RWPE2 (cell line): ENCODE measurements at regions not wholly inside any gene's neighbourhood (a gene's known extent, or its start where the extent isn't known, plus 50 kb on each side); places are given as distances from the start of the nearest gene placed in this dataset.
A peak's percentile ranks its signal among the peaks of the same experiment; 100 is the strongest.

ENCODE experiments used
- ATAC-seq: fragments of 200-7000 bp; cut with Tn5 transposase; 3 replicates; pipeline ENCODE4 v1.9.1; 2021; ENCODE audit warnings: low read depth
- DNase-seq: peaks from one replicate; pipeline ENCODE4 v3.0.0-alpha.2; 2020; ENCODE audit warnings: low spot score
- H3K27ac ChIP-seq: fragments of 450-650 bp; 2 replicates; pipeline ENCODE4 v1.5.1; 2017; ENCODE audit warnings: mild to moderate bottlenecking; ENCODE audit not compliant: poor library complexity, severe bottlenecking
- H3K27me3 ChIP-seq: fragments of 250-450 bp; sonication (Bioruptor Pico); 2 replicates; pipeline ENCODE4 v1.5.1; 2021; ENCODE audit warnings: mild to moderate bottlenecking, moderate library complexity; ENCODE audit not compliant: insufficient read depth, poor library complexity, severe bottlenecking
- H3K36me3 ChIP-seq: fragments of 250-450 bp; sonication (Bioruptor Pico); 2 replicates; pipeline ENCODE4 v1.5.1; 2020; ENCODE audit warnings: low read depth, mild to moderate bottlenecking, moderate library complexity
- H3K4me1 ChIP-seq: fragments of 250-450 bp; sonication (Bioruptor Pico); 2 replicates; pipeline ENCODE4 v1.5.1; 2021; ENCODE audit warnings: mild to moderate bottlenecking, moderate library complexity; ENCODE audit not compliant: insufficient read depth, poor library complexity, severe bottlenecking
- H3K4me3 ChIP-seq: fragments of 250-450 bp; sonication (Bioruptor Pico); 2 replicates; pipeline ENCODE4 v1.5.1; 2021; ENCODE audit warnings: mild to moderate bottlenecking, moderate library complexity; ENCODE audit not compliant: severe bottlenecking
- H3K9me3 ChIP-seq: fragments of 250-450 bp; sonication (Bioruptor Pico); 2 replicates; pipeline ENCODE4 v1.5.1; 2021; ENCODE audit warnings: mild to moderate bottlenecking, moderate library complexity; ENCODE audit not compliant: severe bottlenecking
- TF ChIP-seq, protein P1 (sequence below): fragments of 450-650 bp; IDR thresholded peaks from one replicate; pipeline ENCODE4 v1.5.1; 2017; ENCODE audit warnings: mild to moderate bottlenecking, moderate library complexity; ENCODE audit not compliant: poor library complexity, severe bottlenecking

DNA sequence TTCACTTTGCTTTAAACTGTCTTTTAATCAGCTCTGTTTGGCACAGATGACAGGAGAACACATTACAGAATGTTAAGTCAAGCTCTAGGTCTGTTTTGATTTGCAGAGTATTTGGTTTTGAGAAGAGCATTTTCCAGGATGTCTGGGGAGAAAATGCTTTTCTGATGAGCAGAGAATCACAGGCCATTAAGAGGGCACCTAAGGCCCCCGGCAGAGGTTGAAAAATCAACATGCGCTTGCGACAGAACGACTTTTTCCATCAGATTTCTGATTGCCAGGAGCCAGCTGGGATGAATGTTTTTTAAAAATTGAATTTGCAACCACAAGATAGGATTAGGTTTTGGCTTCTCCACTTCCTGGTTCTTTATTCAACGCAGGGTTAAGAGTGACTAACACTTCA is 304.5 kb downstream of the JRKL start:
- H3K27me3 ChIP-seq: no peaks in the 10 kb centered on the region
- no peak for DNase-seq

DNA sequence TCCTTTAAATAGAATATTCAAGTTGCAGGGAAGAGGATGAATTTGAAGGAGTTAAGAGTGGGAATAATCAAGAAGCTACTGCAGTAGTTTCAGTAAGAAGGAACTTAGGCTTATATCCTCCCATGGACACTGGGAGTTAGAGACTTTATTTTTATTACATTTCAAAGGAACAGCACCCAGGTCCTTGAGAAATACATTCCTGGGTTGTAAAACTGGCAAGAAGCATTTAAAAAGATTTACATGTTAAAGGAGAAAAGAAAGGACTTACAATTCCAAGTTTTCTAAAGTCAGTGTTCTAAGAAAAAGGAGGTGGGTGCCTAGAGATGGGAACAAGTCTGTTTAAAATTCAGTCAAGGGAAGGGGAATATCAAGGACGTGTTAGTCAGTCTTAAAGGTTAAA is 306.9 kb downstream of the JRKL start:
- TF ChIP-seq, protein P1, sequence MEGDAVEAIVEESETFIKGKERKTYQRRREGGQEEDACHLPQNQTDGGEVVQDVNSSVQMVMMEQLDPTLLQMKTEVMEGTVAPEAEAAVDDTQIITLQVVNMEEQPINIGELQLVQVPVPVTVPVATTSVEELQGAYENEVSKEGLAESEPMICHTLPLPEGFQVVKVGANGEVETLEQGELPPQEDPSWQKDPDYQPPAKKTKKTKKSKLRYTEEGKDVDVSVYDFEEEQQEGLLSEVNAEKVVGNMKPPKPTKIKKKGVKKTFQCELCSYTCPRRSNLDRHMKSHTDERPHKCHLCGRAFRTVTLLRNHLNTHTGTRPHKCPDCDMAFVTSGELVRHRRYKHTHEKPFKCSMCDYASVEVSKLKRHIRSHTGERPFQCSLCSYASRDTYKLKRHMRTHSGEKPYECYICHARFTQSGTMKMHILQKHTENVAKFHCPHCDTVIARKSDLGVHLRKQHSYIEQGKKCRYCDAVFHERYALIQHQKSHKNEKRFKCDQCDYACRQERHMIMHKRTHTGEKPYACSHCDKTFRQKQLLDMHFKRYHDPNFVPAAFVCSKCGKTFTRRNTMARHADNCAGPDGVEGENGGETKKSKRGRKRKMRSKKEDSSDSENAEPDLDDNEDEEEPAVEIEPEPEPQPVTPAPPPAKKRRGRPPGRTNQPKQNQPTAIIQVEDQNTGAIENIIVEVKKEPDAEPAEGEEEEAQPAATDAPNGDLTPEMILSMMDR: no peak
- H3K36me3 ChIP-seq: no peaks in the 10 kb centered on the region
- H3K4me3 ChIP-seq: no peak overlapping the region
- H3K9me3 ChIP-seq: no peaks in the 10 kb centered on the region
- ATAC-seq (no peak), DNase-seq (no peak)
- no peaks in the 10 kb centered on the region for H3K4me1 ChIP-seq
- no peaks in the 10 kb centered on the region for H3K27me3 ChIP-seq
- no peak overlapping the region for H3K27ac ChIP-seq

More for the DNA sequence above, 304.5 kb downstream of the JRKL start:
- ATAC-seq: no peak
- Histone ChIP-seq H3K36me3 (no peaks in the 10 kb centered on the region), H3K4me3 (no peak overlapping the region), H3K4me1 (no peaks in the 10 kb centered on the region), H3K27ac (no peak overlapping the region), H3K9me3 (no peaks in the 10 kb centered on the region)
- TF ChIP-seq, protein P1: no peak

DNA sequence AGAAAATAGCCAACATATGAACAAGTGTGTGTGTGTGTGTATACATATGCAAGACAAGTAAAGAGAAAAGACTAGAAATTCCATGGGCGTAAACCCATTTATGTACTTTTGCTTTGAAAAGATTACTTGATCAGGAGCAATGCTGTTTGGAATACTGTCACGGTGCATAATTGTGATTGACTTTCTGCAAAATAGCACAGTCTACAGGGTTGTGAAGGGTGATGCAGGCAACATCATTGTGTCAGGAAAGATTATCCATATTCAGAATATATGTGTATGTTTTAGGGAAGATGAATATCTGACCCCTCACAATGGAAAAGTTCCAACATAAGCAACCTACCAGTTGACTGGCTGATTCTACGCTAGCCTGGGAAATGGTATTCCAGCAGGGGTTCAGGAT is 307.7 kb downstream of the JRKL start:
- ATAC-seq: no peak
- no peaks in the 10 kb centered on the region for H3K36me3 ChIP-seq
- H3K27ac ChIP-seq: no peak overlapping the region
- no peaks in the 10 kb centered on the region for H3K27me3 ChIP-seq
- peaks cover 2% of the 10 kb centered on the region for H3K4me1 ChIP-seq
- no peak overlapping the region for H3K4me3 ChIP-seq
- DNase-seq: no peak
- TF ChIP-seq, protein P1: no peak
- no peaks in the 10 kb centered on the region for H3K9me3 ChIP-seq

DNA sequence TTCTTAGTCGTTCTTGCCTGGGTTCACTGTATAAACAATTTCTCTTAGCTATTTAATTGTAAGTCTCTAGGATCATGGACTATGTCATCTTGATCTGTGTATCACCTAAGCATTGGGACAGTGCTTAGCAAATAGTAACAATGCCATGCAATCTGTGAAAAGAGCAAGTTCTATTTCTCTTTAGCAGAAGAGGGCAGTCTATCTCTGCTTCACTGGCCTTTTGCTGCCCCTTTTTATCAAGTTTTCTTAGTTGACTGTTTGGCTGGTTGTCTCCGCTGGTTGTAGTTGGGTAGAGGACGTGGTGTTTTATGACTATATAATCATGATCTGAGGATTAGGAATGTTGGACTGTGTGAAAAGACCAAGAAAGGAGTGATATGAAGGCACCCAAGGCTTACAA is 315.0 kb downstream of the JRKL start:
- H3K4me3 ChIP-seq: no peak overlapping the region
- TF ChIP-seq, protein P1: peak; percentile 23
- H3K4me1 ChIP-seq: peaks cover 2% of the 10 kb centered on the region
- H3K9me3 ChIP-seq: no peaks in the 10 kb centered on the region
- H3K27me3 ChIP-seq: no peaks in the 10 kb centered on the region
- H3K27ac ChIP-seq: no peak overlapping the region
- no peaks in the 10 kb centered on the region for H3K36me3 ChIP-seq
- DNase-seq: no peak
- no peak for ATAC-seq

DNA sequence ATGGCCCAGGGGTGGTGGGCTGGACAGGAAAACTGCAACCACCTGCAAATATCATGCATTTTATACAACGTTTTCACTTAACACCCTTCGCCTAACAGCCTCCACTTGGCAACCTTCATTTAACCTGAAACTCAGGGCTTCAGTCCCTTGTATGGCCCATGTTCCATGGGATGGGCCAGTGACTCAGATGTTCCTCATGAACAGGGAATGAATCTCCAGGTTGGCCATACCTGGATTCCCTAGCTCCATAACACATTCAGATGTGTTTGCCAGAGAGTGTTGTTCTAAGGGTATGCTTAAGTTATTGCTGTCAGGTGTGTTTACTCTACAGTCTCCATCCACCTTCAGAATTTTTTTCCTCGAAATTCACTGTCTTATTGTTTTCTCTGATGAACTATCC is 316.9 kb downstream of the JRKL start:
- Histone ChIP-seq H3K4me1 (peaks cover 2% of the 10 kb centered on the region), H3K36me3 (no peaks in the 10 kb centered on the region), H3K27ac (no peak overlapping the region), H3K9me3 (no peaks in the 10 kb centered on the region), H3K27me3 (no peaks in the 10 kb centered on the region), H3K4me3 (no peak overlapping the region)
- TF ChIP-seq, protein P1: no peak
- peak; percentile 46; the same call in 2 of the 3 replicates for ATAC-seq
- no peak for DNase-seq
